ENCODE measurements at regions not wholly inside any gene's neighbourhood (a gene's known extent, or its start where the extent isn't known, plus 50 kb on each side); places are given as distances from the start of the nearest gene placed in this dataset.

DNA sequence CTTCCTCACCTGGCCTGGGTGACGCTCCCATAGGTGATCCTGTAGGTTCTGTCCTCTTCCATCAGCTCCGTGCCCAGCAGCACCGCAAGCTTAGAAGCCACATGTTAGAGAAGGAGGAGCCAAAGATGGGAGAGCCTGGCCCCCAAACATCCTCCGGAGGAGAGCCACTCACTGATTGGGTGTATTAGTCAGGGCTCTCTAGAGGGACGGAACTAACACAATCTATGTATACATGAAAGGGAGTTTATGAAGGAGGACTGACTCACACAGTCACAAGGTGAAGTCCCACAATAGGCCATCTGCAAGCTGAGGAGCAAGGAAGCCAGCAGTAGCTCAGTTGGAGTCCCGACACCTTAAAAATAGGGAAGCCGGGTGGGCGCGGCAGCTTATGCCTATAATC, 1273.1 kb upstream of the TMEM132C start:
- no peak overlapping the region for H3K4me3 ChIP-seq (ENCODE audit: low read length)
- no peak for TF ChIP-seq CTCF (conservative IDR thresholded peaks at IDR 0.05; ENCODE audit: low read length)
- DNase-seq (ENCODE audit: low read depth): no peak

DNA sequence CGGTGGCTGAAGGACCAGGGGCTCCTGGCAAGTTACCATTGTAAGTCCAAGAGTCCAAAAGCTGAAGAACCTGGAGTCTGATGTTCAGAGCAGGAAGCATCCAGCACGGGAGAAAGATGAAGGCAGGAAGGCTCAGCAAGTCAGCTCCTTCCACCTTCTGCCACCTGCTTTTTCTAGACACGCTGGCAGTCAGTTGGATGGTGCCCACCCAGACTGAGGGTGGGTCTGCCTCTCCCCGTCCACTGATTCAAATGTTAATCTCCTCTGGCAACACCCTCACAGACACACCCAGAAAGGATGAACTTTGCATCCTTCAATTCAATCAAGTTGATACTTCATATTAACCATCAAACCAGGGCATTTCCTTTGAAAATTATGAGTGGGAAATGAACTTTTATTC, 1272.4 kb upstream of the TMEM132C start:
- no peak for TF ChIP-seq CTCF (conservative IDR thresholded peaks at IDR 0.05; ENCODE audit: low read length)

DNA sequence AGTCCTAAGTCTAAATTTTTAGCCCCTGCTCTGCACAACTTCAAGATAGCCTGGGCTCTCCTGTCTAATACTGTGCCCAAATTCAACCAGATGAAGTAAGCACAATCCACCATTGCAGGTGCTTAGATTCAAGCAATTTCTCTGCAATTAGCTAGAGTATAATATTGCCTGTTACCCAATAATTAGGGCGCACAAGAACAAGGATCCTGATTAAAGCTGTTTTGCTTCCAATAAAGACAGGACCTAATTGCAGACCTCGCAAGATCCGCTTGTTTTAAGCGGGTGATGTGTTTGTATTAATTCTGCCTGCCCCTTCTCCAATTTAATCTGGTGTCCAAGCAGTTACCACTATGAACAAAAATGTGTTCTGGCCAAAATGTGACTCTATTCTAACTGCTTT, 1268.9 kb upstream of the TMEM132C start:
- no peak for DNase-seq (ENCODE audit: low read depth)
- no peak overlapping the region for H3K4me3 ChIP-seq (ENCODE audit: low read length)
- TF ChIP-seq CTCF (conservative IDR thresholded peaks at IDR 0.05; ENCODE audit: low read length): no peak

More for the DNA sequence above, 1272.4 kb upstream of the TMEM132C start:
- DNase-seq (ENCODE audit: low read depth): no peak
- H3K4me3 ChIP-seq (ENCODE audit: low read length): no peak overlapping the region

GRCh38 chr12:126998747-126999285, 1268.2 kb upstream of the TMEM132C start:
- TF ChIP-seq CTCF (conservative IDR thresholded peaks at IDR 0.05; ENCODE audit: low read length): no peak
- no peak overlapping the region for H3K4me3 ChIP-seq (ENCODE audit: low read length)
- DNase-seq (ENCODE audit: low read depth): no peak

DNA sequence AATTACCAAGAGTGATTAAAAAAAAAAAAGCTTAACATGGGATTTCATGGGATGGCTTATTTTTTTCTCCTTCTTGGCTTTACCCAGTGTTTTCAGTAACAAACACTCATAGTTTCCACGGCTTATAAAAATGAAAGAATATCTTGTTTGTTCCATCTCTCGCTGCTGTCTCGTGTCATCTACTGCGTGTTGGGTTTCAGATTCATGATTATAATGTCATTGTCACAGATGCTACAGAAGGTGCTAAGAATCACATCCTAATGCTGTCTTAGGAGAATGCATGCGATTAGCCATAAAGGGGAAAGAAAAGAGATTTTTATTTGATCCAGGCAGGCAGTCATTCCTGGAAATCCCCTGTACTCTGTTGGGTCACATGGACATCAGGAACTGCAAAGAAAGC, 1267.6 kb upstream of the TMEM132C start:
- no peak for DNase-seq (ENCODE audit: low read depth)
- no peak overlapping the region for H3K4me3 ChIP-seq (ENCODE audit: low read length)
- no peak for TF ChIP-seq CTCF (conservative IDR thresholded peaks at IDR 0.05; ENCODE audit: low read length)

DNA sequence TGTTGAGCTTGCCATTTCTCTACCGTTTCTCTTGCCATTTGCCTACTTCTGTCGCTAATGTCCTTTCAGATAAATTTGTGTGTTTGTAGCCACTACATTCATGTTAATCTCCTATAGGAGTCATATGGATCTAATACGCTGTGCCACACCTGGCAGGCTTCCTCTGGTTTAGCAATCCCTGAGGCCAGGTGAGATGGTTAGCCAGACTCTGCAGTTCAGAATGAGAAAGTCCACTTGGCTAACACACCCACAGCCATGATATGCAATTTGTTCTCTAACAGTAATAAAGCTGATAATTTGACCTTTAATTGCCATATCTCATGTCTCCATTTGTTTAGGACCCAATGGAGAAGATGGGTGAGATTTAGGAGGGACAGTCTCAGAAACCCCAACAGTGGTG, 1261.6 kb upstream of the TMEM132C start:
- DNase-seq (ENCODE audit: low read depth): no peak
- TF ChIP-seq CTCF (conservative IDR thresholded peaks at IDR 0.05; ENCODE audit: low read length): no peak
- no peak overlapping the region for H3K4me3 ChIP-seq (ENCODE audit: low read length)

DNA sequence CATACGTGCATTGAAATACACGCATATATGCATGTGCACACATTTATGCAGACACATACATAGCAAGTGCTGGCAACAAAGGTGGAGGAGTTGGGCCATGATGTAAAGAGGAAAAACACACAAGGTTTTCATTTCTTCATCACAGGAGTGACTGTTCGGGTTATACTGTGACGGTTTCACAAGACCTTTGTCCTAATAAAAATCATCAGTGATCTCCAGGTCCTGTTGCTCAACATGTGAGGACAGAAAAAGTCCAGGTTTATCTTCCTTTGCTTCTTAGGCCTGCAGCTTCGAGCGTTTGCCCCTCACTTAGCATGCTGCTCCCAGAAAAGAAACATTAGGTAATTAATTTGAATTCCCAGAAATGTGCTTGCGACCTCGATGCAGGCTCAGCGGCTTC, 1260.0 kb upstream of the TMEM132C start:
- no peak for TF ChIP-seq CTCF (conservative IDR thresholded peaks at IDR 0.05; ENCODE audit: low read length)
- no peak for DNase-seq (ENCODE audit: low read depth)
- no peak overlapping the region for H3K4me3 ChIP-seq (ENCODE audit: low read length)

Data from AG10803 (cell line).